Fibroblast of lung (primary cell): ENCODE measurements at regions not wholly inside any gene's neighbourhood (a gene's known extent, or its start where the extent isn't known, plus 50 kb on each side); places are given as distances from the start of the nearest gene placed in this dataset.

ENCODE experiments used
- CTCF ChIP-seq, 2 donors: IDR thresholded peaks in 1 of 2; conservative IDR thresholded peaks in 1 of 2; 1 replicate in 1 of 2; 2 replicates in 1 of 2; pipeline ENCODE4 v1.5.1; 2011 to 2012; ENCODE audit warnings: low read length in 2 of 2, control low read depth in 1 of 2, inconsistent platforms in 1 of 2, low read depth in 1 of 2, mild to moderate bottlenecking in 1 of 2
- EZH2 ChIP-seq: IDR thresholded peaks from 2 replicates; pipeline ENCODE4 v1.5.1; 2012; ENCODE audit warnings: low read length, control low read depth, mild to moderate bottlenecking; ENCODE audit errors: missing control alignments

- no peak for TF ChIP-seq CTCF (conservative IDR thresholded peaks at IDR 0.05 in 1 of 2, IDR thresholded peaks at IDR 0.05 in 1 of 2; ENCODE audit: low read depth in 1 of 2, low read length in 2 of 2)
- no peak for TF ChIP-seq EZH2
Observed at GRCh38 chr6:54998576-54998975, 152.0 kb downstream of the FAM83B start.
